ENCODE measurements at regions not wholly inside any gene's neighbourhood (a gene's known extent, or its start where the extent isn't known, plus 50 kb on each side); places are given as distances from the start of the nearest gene placed in this dataset.
"Not testable (repeated sequence)": the region's sequence is repeated elsewhere in the genome, so short reads cannot be mapped to it uniquely, and the experiment has no call there.

DNA sequence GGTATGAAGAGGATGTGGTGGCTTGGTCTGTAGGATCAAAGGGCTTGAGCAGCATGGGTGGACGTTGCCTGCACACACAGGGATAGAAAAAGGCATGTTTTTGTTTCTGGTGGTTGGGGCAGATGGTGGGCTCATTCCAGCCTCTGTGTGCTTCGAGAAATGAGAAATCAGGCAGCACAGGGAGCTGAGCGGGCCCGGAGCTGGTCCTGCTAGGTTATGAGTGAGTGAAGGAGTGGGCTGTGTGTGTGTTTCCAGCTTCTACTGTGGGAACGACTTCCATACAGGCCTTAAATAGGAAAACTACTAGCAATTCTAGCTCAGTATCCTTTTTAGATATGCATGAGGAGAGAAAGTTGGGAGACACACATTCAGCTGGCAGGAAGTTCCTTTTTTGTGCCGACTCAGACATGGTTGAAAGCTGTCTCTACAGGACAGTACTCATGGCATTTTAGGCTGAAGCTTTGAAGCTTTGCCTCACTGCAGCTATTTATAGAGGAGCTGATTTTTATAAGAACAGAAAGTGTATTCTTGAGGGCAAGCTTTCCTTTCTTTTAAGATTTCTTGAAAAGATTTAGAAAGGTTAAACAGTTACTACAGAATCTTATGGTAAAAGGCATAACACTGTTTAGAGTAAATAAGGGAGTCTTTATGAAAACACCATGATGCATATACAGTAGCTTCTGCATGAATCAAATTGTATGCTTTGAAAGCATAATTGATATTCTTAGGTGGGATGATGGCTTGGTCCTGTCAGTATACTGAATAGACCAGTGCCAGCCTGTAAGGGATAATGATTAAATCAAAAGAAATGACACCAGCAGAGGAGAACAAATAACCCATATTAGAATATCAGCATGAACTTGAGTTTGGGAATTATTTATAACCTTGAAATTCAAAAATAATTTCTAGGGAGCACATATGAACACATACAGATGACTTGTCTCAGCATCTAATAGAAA, 104.0 kb upstream of the MAN1A1 start:
- DNase-seq (ENCODE audit: low read depth in 2 of 2), result no peak

DNA sequence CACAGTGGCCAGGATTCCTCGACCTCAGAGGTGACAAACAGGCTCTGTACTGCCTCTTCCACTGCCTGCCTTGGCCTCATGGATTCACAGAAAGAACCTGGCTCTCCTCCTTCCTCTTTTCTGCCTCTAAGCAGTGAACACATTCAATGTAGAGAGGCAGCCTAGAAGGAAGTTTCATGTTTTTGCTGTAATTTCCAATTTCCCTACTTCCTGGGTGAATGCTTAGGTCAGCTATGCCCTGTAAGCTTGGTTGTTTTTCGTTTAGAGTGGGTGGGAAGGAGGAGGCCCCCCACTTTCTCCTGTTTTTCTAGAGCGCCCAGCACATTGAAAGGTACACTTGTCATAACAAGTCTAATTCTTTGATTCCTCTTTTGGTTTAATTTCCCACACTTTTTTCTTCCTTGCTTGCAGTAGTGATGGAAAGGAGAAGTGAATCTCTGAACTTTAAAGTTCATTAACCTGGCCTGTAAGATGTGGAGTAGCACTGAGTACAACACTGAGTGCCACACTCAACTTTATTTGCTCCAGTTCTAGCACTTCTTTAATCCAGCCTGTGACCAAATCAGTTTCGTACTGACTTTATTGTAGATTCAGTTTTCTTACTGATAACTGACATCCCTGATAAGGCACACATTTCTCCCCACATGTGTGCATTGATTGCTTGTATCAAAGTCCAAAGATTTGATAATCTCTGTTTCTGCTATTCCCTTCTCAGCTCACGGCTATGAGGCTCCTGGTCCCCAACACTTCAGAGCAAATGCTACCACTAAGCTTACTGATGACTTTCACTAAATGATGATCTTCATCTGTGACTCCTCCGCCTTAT, 100.0 kb upstream of the MAN1A1 start:
- no peak for DNase-seq (ENCODE audit: low read depth in 2 of 2)

DNA sequence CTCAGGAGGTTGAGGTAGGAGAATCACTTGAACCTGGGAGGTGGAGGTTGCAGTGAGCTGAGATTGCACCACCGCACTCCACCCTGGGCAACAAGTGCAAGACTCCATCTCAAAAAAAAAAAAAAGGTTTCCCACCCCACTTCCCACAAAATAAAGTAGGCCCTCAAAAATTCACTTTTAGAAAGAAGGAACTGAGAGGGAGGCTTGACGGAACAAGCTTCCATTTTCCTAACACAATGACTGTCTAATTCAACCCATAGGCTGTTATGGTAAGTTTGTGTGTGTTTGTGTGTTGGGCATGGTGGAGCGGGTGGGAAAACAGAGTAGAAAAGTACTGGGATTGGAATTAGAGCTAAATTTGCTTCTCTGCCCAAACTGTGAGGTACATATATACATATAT, 98.4 kb upstream of the MAN1A1 start:
- no peak for DNase-seq (ENCODE audit: low read depth in 2 of 2)

DNA sequence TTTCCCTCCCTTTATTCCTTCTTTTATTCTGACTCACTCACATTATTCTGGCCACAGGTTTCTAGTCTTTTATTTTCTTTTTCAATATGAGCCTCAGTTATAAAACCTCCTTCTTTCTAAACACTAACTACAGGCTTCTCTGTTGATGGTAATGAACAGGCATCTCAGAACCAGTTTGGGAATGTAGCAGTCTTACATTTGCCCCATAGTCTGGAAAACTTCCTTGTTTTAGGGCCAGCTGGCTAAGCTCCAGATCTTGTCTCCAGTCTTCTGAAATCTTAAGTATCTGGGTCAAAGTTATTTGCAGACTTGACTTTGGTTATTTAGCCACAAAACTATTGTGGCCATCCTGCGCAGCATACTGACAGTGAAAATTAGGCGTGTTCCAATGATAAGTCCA, 97.0 kb upstream of the MAN1A1 start:
- no peak for DNase-seq (ENCODE audit: low read depth in 2 of 2)

DNA sequence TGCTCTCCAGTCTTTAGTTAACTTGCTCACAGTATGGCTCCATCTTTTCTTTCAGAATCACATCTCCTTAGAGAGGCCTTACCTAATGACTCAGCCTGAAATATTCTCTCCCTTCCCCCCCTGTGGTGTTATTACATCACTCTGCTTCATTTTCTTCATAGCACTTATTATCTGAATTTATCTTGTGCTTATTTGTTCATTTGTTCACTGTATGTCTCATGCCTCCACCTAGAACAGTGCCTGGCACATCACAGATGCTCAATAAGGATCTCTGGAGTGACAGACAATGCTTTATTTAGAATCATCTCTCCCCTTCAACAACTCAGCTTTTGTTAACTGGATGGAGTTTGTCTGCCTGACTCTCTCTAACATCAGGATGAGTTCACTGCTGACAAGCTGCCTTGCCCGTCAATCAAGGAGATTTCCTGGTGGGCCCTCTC, 96.6 kb upstream of the MAN1A1 start:
- DNase-seq (ENCODE audit: low read depth in 2 of 2), result no peak

DNA sequence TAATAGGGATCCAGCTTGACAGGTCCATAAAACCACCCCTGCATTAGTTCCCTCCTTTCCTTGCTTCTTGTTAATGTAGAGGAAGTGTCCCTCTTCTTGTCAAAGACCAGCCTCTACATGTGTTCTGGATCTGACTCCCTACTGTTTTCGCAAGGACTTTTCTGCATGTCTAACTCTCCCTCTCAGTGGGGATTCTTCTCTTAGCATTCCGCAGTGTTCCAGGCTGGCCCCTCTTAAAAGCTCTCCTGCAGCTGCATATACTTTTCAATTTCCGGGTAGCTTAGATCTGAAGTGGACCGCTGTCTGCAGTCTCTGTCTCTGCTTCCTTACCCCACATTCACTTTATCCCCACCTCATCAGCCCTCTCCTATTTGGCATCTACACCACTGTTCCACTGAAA, 96.1 kb upstream of the MAN1A1 start:
- DNase-seq (ENCODE audit: low read depth in 2 of 2), result no peak

DNA sequence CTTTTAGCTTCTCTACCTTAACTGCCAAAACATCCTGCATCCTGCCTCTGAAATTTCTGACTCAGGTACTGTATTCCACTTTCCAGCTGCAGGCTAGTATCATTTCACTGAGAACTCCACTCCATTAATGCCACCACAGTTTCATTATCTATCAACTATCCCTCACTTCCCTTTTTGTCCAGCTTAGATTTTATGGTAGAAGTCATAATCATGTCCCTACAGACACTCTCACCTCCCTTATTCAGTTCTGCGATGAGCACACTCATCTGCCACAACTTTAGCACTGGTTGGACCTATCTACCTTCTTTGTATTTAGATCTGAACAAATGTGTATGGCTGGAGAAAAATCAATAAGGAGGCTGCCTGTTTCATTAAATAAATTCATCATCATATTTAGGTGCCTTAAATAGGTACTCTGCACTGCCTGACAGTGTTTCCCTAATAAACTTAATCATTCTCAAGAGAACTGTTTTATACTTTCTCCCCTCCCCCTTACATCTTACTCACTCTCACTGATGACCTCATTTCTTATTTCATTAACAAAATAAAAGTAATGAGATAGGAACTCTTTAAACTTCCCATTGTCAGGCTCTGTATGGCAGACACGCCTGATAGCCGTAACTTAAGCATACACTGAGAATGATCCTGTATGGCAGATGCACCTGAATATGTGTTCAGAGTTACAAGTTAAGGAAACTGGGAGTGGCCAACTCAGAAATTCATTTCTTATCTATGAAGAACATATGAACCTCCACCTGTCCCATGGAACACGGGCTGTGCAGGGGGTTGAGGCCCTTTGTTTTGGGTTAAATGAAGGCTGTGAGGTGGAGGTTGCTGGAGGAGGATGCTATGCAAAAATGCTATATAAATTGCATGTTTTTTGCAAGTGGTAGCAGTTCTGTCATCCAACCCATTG, 95.3 kb upstream of the MAN1A1 start:
- no peak for DNase-seq (ENCODE audit: low read depth in 2 of 2)

DNA sequence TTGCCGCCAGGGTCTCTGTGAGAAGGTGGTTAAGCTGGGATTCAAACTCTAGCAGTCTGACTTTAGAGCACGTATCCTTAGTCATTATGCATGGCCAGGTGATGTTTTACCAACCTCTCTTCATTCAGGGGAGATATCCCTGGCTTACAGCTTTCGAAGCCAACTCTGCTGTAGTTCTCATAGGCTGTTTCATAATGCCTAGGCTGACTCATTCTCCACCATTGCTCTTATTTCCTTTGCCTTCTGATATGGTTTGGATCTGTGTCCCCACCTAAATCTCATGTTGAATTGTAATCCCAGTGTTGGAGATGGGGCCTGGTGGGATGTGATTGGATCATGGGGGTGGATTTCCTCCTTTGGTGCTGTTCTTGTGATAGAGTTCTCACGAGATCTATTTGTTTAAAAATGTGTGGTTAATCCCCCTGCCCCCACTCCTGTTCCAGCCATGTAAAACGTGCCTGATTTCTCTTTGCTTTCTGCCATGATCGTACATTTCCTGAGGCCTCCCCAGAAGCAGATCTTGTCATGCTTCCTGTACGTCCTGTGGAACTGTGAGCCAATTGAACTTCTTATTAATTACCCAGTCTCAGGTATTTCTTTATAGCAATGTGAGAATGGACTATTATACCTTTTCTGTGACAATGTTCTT, 94.6 kb upstream of the MAN1A1 start:
- no peak for DNase-seq (ENCODE audit: low read depth in 2 of 2)

DNA sequence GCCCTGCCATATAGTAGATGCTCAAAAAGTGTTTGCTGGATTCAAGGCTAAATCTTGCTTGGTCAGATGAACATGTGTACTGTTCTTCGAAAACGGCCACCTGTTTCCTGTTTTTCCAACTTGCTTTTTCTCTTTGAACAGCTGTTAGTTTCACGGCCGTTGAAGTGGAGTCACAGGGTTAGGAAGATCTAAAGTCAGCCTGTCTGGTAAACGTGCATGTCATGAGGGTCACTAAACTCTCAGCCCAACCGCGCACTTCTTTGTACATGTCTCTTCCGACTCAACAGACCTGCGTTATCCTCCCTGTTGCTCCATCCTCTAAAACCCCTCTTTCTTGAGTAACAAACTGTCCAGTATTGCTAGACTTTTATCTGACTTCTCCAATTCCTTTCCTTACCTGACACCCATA, 93.2 kb upstream of the MAN1A1 start:
- DNase-seq (ENCODE audit: low read depth in 2 of 2), result no peak

DNA sequence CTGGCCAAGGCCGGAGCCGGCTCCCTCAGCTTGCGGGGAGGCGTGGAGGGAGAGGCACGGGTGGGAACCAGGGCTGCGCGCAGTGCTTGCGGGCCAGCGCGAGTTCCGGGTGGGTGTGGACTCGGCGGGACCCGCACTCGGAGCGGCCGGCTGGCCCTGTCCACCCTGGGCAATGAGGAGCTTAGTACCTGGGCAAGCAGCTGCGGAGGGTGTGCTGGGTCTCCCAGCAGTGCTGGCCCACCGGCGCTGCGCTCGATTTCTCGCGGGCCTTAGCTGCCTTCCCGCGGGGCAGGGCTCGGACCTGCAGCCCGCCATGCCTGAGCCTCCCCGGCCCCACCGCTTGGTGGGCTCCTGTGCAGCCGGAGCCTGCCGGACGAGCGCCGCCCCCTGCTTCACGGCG, 91.4 kb upstream of the MAN1A1 start:
- DNase-seq (ENCODE audit: low read depth in 2 of 2), result no peak

DNA sequence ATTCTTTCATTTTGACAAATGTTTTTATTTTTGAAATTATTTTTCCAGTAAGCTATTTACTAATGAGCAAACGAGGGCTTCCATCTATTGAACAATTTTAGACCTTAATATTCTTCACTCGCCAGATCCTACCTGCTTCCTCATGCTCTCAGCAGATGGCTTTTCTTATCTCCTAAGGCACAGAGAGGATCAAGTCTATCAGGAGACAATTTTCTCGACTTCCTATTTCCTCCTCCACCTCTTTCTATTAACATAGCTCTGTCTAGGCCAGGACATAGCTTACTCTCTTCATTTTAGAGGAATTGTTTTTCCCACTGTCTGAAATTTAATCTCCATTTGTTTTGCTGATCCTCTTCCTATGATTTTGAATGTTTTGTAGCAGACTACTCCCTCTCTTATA, 87.0 kb upstream of the MAN1A1 start:
- DNase-seq (ENCODE audit: low read depth in 2 of 2), result no peak

DNA sequence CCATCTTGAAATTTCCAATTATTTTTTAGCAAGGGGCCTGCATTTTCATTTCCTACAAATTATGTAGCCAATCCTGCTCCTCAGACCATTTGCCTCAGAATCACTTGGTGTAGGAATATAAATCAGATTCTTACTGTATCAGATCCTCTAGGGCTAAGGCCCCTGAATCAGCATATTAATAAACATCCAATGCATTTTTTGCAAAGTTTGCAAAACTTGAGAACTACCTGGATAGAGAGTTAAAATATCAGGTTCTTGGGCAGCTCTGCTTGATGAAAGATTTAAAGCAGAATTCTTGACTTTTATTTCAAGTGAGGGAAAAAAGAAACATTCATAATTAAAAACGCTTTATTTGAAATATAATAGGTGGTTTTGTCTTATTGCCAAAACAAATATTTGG, 82.2 kb upstream of the MAN1A1 start:
- no peak for DNase-seq (ENCODE audit: low read depth in 2 of 2)

DNA sequence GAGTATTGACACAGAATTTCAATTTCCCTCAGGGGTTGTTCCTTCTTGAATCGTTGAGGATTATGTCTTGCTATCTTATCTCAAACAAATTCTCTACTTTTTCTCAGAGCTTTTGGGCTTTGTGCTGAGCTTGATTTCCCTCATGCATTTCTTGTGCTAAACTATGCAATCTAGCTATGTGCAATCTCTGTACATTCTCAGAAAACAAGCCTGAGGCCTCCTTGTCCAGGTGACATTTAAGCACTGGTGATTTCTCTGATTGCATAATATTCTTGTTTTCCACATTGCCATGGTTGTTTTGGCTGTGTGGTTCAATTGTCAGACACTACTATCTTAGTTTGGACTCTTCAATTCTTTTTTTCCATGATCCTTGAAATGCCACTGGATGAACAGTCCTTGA, 81.2 kb upstream of the MAN1A1 start:
- no peak for DNase-seq (ENCODE audit: low read depth in 2 of 2)

DNA sequence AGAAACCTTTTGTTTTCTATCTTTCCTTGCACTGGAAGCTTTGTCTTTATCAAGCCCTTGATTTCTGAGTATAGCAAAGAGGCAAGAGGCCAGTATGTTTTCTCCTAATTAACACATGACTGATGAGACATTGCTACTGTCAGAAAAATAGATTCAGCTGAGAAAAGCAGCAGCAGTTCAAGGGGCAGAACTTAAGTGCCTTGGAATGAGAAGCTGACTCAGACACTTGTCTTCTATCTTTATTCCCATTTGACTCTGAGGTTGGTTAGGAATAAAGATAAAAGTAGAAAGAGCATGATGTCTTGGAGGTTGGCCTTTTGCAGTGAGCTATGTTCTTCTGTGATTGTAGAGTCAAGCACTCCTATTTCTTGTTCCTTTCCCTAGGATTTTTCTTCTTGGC, 79.1 kb upstream of the MAN1A1 start:
- DNase-seq (ENCODE audit: low read depth in 2 of 2), result no peak

DNA sequence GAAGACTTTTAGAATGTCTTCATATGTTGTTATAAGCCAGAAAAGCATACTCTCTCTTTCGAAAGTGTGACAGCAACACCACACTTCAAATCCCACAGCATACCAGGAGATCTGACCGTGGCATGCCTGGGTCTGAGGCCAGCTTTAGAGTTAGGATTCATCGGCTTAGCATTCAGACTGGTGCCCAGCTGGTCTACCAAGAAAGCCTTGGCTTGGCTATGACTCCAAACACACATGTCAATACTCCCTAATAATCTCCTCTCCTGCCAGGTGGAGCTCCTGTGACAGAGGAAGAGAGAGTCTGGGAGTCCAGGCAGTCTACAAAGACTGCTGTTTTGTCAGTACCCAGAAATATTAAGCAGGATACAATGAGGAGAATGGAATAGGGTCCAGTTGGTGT, 77.1 kb upstream of the MAN1A1 start:
- no peak for DNase-seq (ENCODE audit: low read depth in 2 of 2)

DNA sequence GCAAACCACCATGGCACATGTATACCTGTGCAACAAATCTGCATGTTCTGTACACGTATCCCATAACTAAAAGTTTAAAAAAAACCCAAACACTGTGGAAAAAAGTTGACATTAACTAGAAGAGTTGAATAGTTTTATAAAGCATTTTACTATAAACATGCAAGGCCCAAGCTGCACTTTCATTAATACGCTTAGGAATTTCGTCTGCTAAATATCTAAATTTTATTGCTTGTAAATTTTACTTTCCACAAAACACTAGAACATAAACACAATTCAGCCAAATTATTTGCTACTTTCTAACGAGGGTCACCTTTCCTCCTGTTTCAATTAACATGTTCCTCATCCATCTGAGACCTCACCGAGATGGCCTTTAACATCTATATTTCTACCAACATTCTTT, 74.4 kb upstream of the MAN1A1 start:
- DNase-seq (ENCODE audit: low read depth in 2 of 2), result no peak

DNA sequence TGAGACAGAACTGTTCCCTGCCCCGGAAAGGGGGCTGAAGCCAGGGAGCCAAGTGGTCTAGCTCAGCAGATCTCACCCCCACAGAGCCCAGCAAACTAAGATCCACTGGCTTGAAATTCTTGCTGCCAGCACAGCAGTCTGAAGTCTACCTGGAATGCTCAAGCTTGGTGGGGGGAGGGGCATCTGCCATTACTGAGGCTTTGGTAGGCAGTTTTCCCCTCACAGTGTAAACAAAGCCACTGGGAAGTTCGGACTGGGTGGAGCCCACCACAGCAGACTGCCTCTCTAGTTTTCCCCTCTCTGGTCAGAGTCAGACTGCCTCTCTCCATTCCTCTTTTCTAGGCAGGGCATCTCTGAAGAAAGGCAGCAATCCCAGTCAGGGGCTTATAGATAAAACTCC, 68.5 kb upstream of the MAN1A1 start:
- DNase-seq (ENCODE audit: low read depth in 2 of 2), result not testable (repeated sequence)

DNA sequence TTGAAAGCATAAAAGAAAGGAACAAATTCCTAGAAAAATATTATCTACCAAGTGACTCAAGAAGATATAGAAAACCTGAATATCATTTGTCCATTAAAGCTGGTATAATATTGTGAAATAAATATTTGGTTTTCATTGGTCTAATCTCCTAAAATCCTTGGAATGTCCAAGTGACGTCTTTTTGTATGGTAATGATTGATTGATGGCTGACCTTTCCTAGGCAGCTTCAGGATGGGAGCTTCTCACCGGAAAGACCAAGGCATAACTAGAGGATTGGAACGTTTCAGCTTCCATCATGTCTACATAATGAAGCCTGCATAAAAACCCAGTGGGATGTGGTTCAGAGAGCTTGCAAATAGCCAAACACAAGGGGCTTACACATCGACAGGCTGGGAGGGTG, 57.6 kb upstream of the MAN1A1 start:
- no peak for DNase-seq (ENCODE audit: low read depth in 2 of 2)

DNA sequence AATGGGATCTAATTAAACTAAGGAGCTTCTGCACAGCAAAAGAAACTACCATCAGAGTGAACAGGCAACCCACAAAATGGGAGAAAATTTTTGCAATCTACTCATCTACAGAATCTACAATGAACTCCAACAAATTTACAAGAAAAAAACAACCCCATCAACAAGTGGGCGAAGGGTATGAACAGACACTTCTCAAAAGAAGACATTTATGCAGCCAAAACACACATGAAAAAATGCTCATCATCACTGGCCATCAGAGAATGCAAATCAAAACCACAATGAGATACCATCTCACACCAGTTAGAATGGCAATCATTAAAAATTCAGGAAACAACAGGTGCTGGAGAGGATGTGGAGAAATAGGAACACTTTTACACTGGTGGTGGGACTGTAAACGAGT, 55.6 kb upstream of the MAN1A1 start:
- DNase-seq (ENCODE audit: low read depth in 2 of 2), result not testable (repeated sequence)

Measured in stimulated activated CD8-positive, alpha-beta memory T cell treated with anti-CD3 and anti-CD28 coated beads, Interleukin-15, amount 100 ng/mL, for 48 hours (primary cell).